GM21786 (cell line): ENCODE measurements at regions not wholly inside any gene's neighbourhood (a gene's known extent, or its start where the extent isn't known, plus 50 kb on each side); places are given as distances from the start of the nearest gene placed in this dataset.
"Not testable (repeated sequence)": the region's sequence is repeated elsewhere in the genome, so short reads cannot be mapped to it uniquely, and the experiment has no call there.

Experiments used
- ATAC-seq: cut with Tn5 transposase; IDR thresholded peaks from one replicate; pipeline ENCODE4 v1.9.1; 2021; ENCODE audit not compliant: unreplicated experiment

- no peak for ATAC-seq
Observed at GRCh38 chr10:55519264-55519663, 718.2 kb upstream of the PCDH15 start.

- ATAC-seq = not testable (repeated sequence)
Observed at GRCh38 chr10:55518416-55518815, 717.4 kb upstream of the PCDH15 start.

- no peak for ATAC-seq
Observed at GRCh38 chr10:55509168-55509567, 708.1 kb upstream of the PCDH15 start.

GRCh38 chr10:55500931-55501559, 700.0 kb upstream of the PCDH15 start:
- peak; percentile 89 for ATAC-seq

- no peak for ATAC-seq
Observed at GRCh38 chr10:55497893-55498499, 697.0 kb upstream of the PCDH15 start.

- no peak for ATAC-seq
Observed at GRCh38 chr10:55495555-55495954, 694.5 kb upstream of the PCDH15 start.

GRCh38 chr10:55491712-55492111, 690.7 kb upstream of the PCDH15 start:
- no peak for ATAC-seq

GRCh38 chr10:55485827-55486226, 684.8 kb upstream of the PCDH15 start:
- ATAC-seq = no peak

GRCh38 chr10:55476129-55476528, 675.1 kb upstream of the PCDH15 start:
- no peak for ATAC-seq

GRCh38 chr10:55474258-55474657, 673.2 kb upstream of the PCDH15 start:
- ATAC-seq = no peak

GRCh38 chr10:55470840-55471239, 669.8 kb upstream of the PCDH15 start:
- no peak for ATAC-seq

- no peak for ATAC-seq
Observed at GRCh38 chr10:55466806-55467504, 665.9 kb upstream of the PCDH15 start.

GRCh38 chr10:55464083-55464482, 663.1 kb upstream of the PCDH15 start:
- ATAC-seq = no peak

- ATAC-seq = no peak
Observed at GRCh38 chr10:55460008-55460407, 659.0 kb upstream of the PCDH15 start.

GRCh38 chr10:55449981-55450380, 649.0 kb upstream of the PCDH15 start:
- no peak for ATAC-seq

GRCh38 chr10:55446441-55447002, 645.5 kb upstream of the PCDH15 start:
- no peak for ATAC-seq

- ATAC-seq = no peak
Observed at GRCh38 chr10:55441777-55442176, 640.7 kb upstream of the PCDH15 start.

GRCh38 chr10:55426138-55426537, 625.1 kb upstream of the PCDH15 start:
- no peak for ATAC-seq

- no peak for ATAC-seq
Observed at GRCh38 chr10:55410415-55410885, 609.4 kb upstream of the PCDH15 start.

- no peak for ATAC-seq
Observed at GRCh38 chr10:55404094-55404493, 603.1 kb upstream of the PCDH15 start.

- no peak for ATAC-seq
Observed at GRCh38 chr10:55400075-55400849, 599.2 kb upstream of the PCDH15 start.
